Colon (tissue), 2 donors: ENCODE measurements at regions not wholly inside any gene's neighbourhood (a gene's known extent, or its start where the extent isn't known, plus 50 kb on each side); places are given as distances from the start of the nearest gene placed in this dataset.
"Not testable (repeated sequence)": the region's sequence is repeated elsewhere in the genome, so short reads cannot be mapped to it uniquely, and the experiment has no call there.

Experiments
- FAIRE-seq: peaks from 2 replicates; lab custom pipeline; 2012; peaks lifted over from hg19 to GRCh38; lab: Jason Lieb, UNC
- donor health status: control.
- donor health status: control.

- no peak for FAIRE-seq
These were observed 234.3 kb downstream of the VRK1 start for GRCh38 chr14:97031530-97031929.

GRCh38 chr14:97033556-97034081 lies 236.4 kb downstream of the VRK1 start:
- no peak for FAIRE-seq

GRCh38 chr14:97036086-97036852 lies 239.1 kb downstream of the VRK1 start:
- FAIRE-seq, result no peak

GRCh38 chr14:97039717-97040363 lies 242.7 kb downstream of the VRK1 start:
- FAIRE-seq, result no peak

GRCh38 chr14:97046967-97047366 lies 249.8 kb downstream of the VRK1 start:
- FAIRE-seq, result no peak

- no peak for FAIRE-seq
These were observed 254.8 kb downstream of the VRK1 start for GRCh38 chr14:97052001-97052400.

- FAIRE-seq, result no peak
These were observed 256.8 kb downstream of the VRK1 start for GRCh38 chr14:97053941-97054340.

- no peak for FAIRE-seq
These were observed 258.2 kb downstream of the VRK1 start for GRCh38 chr14:97055355-97055754.

- no peak for FAIRE-seq
These were observed 258.9 kb downstream of the VRK1 start for GRCh38 chr14:97056086-97056485.

GRCh38 chr14:97057238-97058073 lies 260.3 kb downstream of the VRK1 start:
- FAIRE-seq, result no peak

- no peak for FAIRE-seq
These were observed 260.9 kb downstream of the VRK1 start for GRCh38 chr14:97058074-97058467.

- no peak for FAIRE-seq
These were observed 261.4 kb downstream of the VRK1 start for GRCh38 chr14:97058589-97058988.

- FAIRE-seq, result no peak
These were observed 264.0 kb downstream of the VRK1 start for GRCh38 chr14:97061198-97061597.

- FAIRE-seq, result no peak
These were observed 264.5 kb downstream of the VRK1 start for GRCh38 chr14:97061714-97062113.

- FAIRE-seq, result no peak
These were observed 268.3 kb downstream of the VRK1 start for GRCh38 chr14:97065305-97066067.

GRCh38 chr14:97066068-97066899 lies 269.1 kb downstream of the VRK1 start:
- no peak for FAIRE-seq

- FAIRE-seq, result not testable (repeated sequence)
These were observed 271.1 kb downstream of the VRK1 start for GRCh38 chr14:97068293-97068692.

GRCh38 chr14:97070259-97070658 lies 273.1 kb downstream of the VRK1 start:
- no peak for FAIRE-seq

- no peak for FAIRE-seq
These were observed 274.0 kb downstream of the VRK1 start for GRCh38 chr14:97071177-97071576.

GRCh38 chr14:97073622-97074021 lies 276.4 kb downstream of the VRK1 start:
- FAIRE-seq, result no peak

- FAIRE-seq, result no peak
These were observed 277.3 kb downstream of the VRK1 start for GRCh38 chr14:97074456-97074855.
